ENCODE measurements at regions not wholly inside any gene's neighbourhood (a gene's known extent, or its start where the extent isn't known, plus 50 kb on each side); places are given as distances from the start of the nearest gene placed in this dataset.
"Not testable (repeated sequence)": the region's sequence is repeated elsewhere in the genome, so short reads cannot be mapped to it uniquely, and the experiment has no call there.

DNA sequence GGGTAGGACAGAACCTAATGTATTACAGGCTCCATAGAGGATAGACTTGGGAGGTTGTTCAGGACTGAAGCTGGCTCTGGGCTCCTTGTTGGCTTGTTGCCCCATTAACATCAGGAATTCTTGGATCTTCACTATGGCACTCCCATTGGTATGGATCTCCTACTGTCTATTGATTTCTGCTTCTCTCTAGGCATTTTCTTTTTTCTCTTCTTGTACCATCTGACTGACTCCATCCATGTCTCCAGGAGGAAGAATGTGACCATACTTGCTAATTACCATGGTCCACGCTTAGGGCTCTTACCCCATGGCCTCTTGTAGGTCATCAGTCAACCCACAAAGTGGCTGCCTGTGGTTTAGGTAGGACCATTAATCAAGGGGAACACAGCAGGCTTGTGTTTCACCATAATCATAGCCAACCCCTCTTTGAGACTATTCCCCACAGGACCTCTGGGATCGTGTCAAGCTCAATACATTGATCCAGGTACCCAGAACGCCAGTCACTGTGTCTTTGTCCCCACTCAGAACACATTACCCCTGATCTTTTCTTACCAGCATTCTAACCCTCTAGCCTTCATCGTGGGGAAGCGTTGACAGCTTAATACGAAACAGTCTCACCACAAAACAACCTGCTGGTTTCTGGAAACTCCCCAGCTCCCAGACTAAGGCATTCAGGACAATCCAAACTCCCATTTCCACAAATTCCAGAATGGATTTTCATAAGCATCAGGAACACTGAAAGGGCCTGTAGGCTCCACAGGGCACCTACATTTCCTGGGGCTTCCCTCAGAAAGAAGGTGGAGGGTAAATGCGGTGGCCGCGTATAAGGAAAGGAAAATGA is 97.1 kb downstream of the ETS2 start:
- in situ Hi-C loops (cut with HindIII; ENCODE audit: low pct_unique_long_range_greater_than_20kb, low sequenced_read_pairs) = no loop called here
- Histone ChIP-seq H3K4me1 (ENCODE audit: control insufficient read depth, insufficient read depth, low read length) (no peaks in the 10 kb centered on the region), H3K27me3 (ENCODE audit: control insufficient read depth, insufficient read depth, low read length) (no peaks in the 10 kb centered on the region), H3K36me3 (ENCODE audit: control insufficient read depth, insufficient read depth, low read length) (no peaks in the 10 kb centered on the region), H3K4me3 (ENCODE audit: low read depth in 2 of 2, low read length in 2 of 2) (no peak overlapping the region), H3K9me3 (ENCODE audit: control insufficient read depth, insufficient read depth, low read depth, low read length) (no peaks in the 10 kb centered on the region), H3K27ac (ENCODE audit: low read length) (no peak overlapping the region)
- ATAC-seq = no peak
- POLR2A ChIA-PET = no interaction called here
- TF ChIP-seq TCF7L2 (IDR thresholded peaks at IDR 0.05; ENCODE audit: low read depth, low read length) = no peak
- no peak for TF ChIP-seq POLR2AphosphoS5 (IDR thresholded peaks at IDR 0.05; ENCODE audit: low read depth, low read length)
- TF ChIP-seq, protein P1, sequence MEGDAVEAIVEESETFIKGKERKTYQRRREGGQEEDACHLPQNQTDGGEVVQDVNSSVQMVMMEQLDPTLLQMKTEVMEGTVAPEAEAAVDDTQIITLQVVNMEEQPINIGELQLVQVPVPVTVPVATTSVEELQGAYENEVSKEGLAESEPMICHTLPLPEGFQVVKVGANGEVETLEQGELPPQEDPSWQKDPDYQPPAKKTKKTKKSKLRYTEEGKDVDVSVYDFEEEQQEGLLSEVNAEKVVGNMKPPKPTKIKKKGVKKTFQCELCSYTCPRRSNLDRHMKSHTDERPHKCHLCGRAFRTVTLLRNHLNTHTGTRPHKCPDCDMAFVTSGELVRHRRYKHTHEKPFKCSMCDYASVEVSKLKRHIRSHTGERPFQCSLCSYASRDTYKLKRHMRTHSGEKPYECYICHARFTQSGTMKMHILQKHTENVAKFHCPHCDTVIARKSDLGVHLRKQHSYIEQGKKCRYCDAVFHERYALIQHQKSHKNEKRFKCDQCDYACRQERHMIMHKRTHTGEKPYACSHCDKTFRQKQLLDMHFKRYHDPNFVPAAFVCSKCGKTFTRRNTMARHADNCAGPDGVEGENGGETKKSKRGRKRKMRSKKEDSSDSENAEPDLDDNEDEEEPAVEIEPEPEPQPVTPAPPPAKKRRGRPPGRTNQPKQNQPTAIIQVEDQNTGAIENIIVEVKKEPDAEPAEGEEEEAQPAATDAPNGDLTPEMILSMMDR (IDR thresholded peaks at IDR 0.05) = no peak
- TF ChIP-seq, protein P2, sequence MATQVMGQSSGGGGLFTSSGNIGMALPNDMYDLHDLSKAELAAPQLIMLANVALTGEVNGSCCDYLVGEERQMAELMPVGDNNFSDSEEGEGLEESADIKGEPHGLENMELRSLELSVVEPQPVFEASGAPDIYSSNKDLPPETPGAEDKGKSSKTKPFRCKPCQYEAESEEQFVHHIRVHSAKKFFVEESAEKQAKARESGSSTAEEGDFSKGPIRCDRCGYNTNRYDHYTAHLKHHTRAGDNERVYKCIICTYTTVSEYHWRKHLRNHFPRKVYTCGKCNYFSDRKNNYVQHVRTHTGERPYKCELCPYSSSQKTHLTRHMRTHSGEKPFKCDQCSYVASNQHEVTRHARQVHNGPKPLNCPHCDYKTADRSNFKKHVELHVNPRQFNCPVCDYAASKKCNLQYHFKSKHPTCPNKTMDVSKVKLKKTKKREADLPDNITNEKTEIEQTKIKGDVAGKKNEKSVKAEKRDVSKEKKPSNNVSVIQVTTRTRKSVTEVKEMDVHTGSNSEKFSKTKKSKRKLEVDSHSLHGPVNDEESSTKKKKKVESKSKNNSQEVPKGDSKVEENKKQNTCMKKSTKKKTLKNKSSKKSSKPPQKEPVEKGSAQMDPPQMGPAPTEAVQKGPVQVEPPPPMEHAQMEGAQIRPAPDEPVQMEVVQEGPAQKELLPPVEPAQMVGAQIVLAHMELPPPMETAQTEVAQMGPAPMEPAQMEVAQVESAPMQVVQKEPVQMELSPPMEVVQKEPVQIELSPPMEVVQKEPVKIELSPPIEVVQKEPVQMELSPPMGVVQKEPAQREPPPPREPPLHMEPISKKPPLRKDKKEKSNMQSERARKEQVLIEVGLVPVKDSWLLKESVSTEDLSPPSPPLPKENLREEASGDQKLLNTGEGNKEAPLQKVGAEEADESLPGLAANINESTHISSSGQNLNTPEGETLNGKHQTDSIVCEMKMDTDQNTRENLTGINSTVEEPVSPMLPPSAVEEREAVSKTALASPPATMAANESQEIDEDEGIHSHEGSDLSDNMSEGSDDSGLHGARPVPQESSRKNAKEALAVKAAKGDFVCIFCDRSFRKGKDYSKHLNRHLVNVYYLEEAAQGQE (IDR thresholded peaks at IDR 0.05; ENCODE audit: insufficient read depth in 1 of 2, low read depth in 2 of 2, low read length in 1 of 2) = no peak
- no peak for TF ChIP-seq SIN3A (IDR thresholded peaks at IDR 0.05; ENCODE audit: borderline replicate concordance, insufficient read depth, low read depth, low read length)
- intact Hi-C loops (cut with micrococcal nuclease; ENCODE audit: unreplicated experiment) = no loop called here
- DNase-seq (ENCODE audit: low read depth, low spot score) = no peak
- BruUV-seq (replicated peaks) = no TSS peak
- CTCF ChIA-PET = no interaction called here

DNA sequence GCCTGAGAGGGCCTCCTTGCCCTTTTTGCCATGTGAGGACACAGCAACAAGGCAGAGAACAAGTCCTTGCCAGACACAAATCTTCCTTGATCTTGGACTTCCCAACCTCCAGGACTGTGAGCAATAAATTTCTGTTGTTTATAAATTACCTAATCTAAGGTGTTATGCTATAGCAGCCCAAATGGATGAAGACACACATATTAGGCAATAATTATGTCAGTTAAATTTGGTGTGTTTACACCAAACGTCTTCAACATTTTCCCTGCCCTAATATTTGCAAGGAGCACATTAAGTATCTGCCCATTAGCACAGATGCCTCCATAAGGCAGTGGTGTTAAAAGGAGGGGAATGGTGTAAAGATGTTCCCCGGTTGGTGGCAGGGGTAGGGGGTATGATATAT is 94.8 kb downstream of the ETS2 start:
- Histone ChIP-seq H3K36me3 (ENCODE audit: control insufficient read depth, insufficient read depth, low read length) (no peaks in the 10 kb centered on the region), H3K27me3 (ENCODE audit: control insufficient read depth, insufficient read depth, low read length) (no peaks in the 10 kb centered on the region), H3K27ac (ENCODE audit: low read length) (no peak overlapping the region), H3K4me3 (ENCODE audit: low read depth in 2 of 2, low read length in 2 of 2) (no peak overlapping the region), H3K4me1 (ENCODE audit: control insufficient read depth, insufficient read depth, low read length) (no peaks in the 10 kb centered on the region), H3K9me3 (ENCODE audit: control insufficient read depth, insufficient read depth, low read depth, low read length) (no peaks in the 10 kb centered on the region)
- no TSS peak for BruUV-seq (replicated peaks)
- in situ Hi-C loops (cut with HindIII; ENCODE audit: low pct_unique_long_range_greater_than_20kb, low sequenced_read_pairs) (no loop called here), intact Hi-C loops (cut with micrococcal nuclease; ENCODE audit: unreplicated experiment) (no loop called here)
- ChIA-PET CTCF (no interaction called here), POLR2A (no interaction called here)
- ATAC-seq (no peak), DNase-seq (ENCODE audit: low read depth, low spot score) (no peak)
- TF ChIP-seq, protein P2 (IDR thresholded peaks at IDR 0.05; ENCODE audit: insufficient read depth in 1 of 2, low read depth in 2 of 2, low read length in 1 of 2) = no peak
- no peak for TF ChIP-seq TCF7L2 (IDR thresholded peaks at IDR 0.05; ENCODE audit: low read depth, low read length)
- TF ChIP-seq, protein P1 (IDR thresholded peaks at IDR 0.05) = no peak
- TF ChIP-seq POLR2AphosphoS5 (IDR thresholded peaks at IDR 0.05; ENCODE audit: low read depth, low read length) = no peak
- no peak for TF ChIP-seq SIN3A (IDR thresholded peaks at IDR 0.05; ENCODE audit: borderline replicate concordance, insufficient read depth, low read depth, low read length)

DNA sequence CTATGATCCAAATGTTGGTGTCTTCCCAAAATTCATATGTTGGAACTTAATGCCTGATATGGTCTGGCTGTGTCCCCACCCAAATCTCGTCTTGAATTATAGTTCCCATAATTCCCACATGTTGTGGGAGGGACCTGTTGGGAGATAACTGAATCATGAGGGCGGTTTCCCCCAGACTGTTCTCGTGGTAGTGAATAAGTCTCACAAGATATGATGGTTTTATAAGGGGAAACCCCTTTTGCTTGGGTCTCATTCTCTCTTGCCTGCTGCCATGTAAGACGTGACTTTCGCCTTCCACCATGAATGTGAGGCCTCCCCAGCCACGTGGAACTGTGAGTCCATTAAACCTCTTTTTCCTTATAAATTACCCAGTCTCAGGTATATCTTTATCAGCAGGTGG is 94.3 kb downstream of the ETS2 start:
- intact Hi-C loops (cut with micrococcal nuclease; ENCODE audit: unreplicated experiment); POLR2A ChIA-PET; H3K27me3 ChIP-seq (ENCODE audit: control insufficient read depth, insufficient read depth, low read length); ATAC-seq; BruUV-seq (replicated peaks); in situ Hi-C loops (cut with HindIII; ENCODE audit: low pct_unique_long_range_greater_than_20kb, low sequenced_read_pairs); H3K9me3 ChIP-seq (ENCODE audit: control insufficient read depth, insufficient read depth, low read depth, low read length); DNase-seq (ENCODE audit: low read depth, low spot score); H3K4me3 ChIP-seq (ENCODE audit: low read depth in 2 of 2, low read length in 2 of 2); H3K4me1 ChIP-seq (ENCODE audit: control insufficient read depth, insufficient read depth, low read length); H3K27ac ChIP-seq (ENCODE audit: low read length); CTCF ChIA-PET; H3K36me3 ChIP-seq (ENCODE audit: control insufficient read depth, insufficient read depth, low read length): not testable (repeated sequence)
